Sigmoid colon (tissue), 6 donors: ENCODE measurements at regions not wholly inside any gene's neighbourhood (a gene's known extent, or its start where the extent isn't known, plus 50 kb on each side); places are given as distances from the start of the nearest gene placed in this dataset.

Source experiments
- DNase-seq: peaks from one replicate; pipeline ENCODE4 v3.0.0-alpha.2; 2019
- H3K27ac ChIP-seq, 4 donors: fragments of 200-600 bp; sonication (generic); one replicate each; pipeline ENCODE4 v1.5.1; 2016 to 2019; ENCODE audit warnings: mild to moderate bottlenecking in 1 of 4
- H3K27me3 ChIP-seq, 3 donors: fragments of 200-600 bp; sonication (generic); one replicate each; pipeline ENCODE4 v1.5.1; 2019; ENCODE audit warnings: mild to moderate bottlenecking in 1 of 3
- H3K36me3 ChIP-seq, 4 donors: fragments of 200-600 bp; sonication (generic); one replicate each; pipeline ENCODE4 v1.5.1; 2016 to 2019
- H3K4me1 ChIP-seq, 4 donors: fragments of 200-600 bp; sonication (generic); one replicate each; pipeline ENCODE4 v1.5.1; 2017 to 2019
- H3K4me3 ChIP-seq, 4 donors: fragments of 200-600 bp; sonication (generic); one replicate each; pipeline ENCODE4 v1.5.1; 2017 to 2019; ENCODE audit warnings: mild to moderate bottlenecking in 2 of 4, moderate library complexity in 1 of 4
- H3K9me3 ChIP-seq, 4 donors: fragments of 200-600 bp in 3 of 4; sonication (generic) in 3 of 4; one replicate each; pipeline versions ENCODE4 v1.5.1 to v1.6.1; 2013 to 2019
- EP300 ChIP-seq, 4 donors: sonication (generic); formaldehyde crosslinking; IDR thresholded peaks; one replicate each; pipeline ENCODE4 v1.6.1; 2017; ENCODE audit warnings: antibody characterized with exemption in 4 of 4
- POLR2A ChIP-seq, 2 donors: fragments of 450-650 bp; IDR thresholded peaks; one replicate each; pipeline ENCODE4 v1.6.1; 2016; ENCODE audit warnings: antibody characterized with exemption in 2 of 2, mild to moderate bottlenecking in 2 of 2, moderate library complexity in 2 of 2
- POLR2AphosphoS5 ChIP-seq, 4 donors: sonication (generic); formaldehyde crosslinking; IDR thresholded peaks; one replicate each; pipeline ENCODE4 v1.6.1; 2017; ENCODE audit warnings: antibody characterized with exemption in 4 of 4
- WGBS, 2 donors: extraction: QIAGEN DNeasy Blood & Tissue Kit; methylation state at CpG; one replicate each; pipeline ENCODE4 v1.1.7; 2013; 5-methylcytosine and 5-hydroxymethylcytosine counted together
- intact Hi-C: fragments of 100-400 bp; cut with DNase I; formaldehyde crosslinking; loops from one replicate; pipeline ENCODE4 v1.15.1; 2023
- TF ChIP-seq, protein P1 (sequence below), 4 experiments: fragments of 450-650 bp in 3 of 4; fragments of 200-600 bp in 1 of 4; IDR thresholded peaks; one replicate each; pipeline ENCODE4 v1.5.1; 2016 to 2019; ENCODE audit warnings: antibody characterized with exemption in 4 of 4, mild to moderate bottlenecking in 3 of 4, moderate library complexity in 2 of 4
- donor health status: healthy with polysubstance abuse.
- donor health status: healthy.

DNA sequence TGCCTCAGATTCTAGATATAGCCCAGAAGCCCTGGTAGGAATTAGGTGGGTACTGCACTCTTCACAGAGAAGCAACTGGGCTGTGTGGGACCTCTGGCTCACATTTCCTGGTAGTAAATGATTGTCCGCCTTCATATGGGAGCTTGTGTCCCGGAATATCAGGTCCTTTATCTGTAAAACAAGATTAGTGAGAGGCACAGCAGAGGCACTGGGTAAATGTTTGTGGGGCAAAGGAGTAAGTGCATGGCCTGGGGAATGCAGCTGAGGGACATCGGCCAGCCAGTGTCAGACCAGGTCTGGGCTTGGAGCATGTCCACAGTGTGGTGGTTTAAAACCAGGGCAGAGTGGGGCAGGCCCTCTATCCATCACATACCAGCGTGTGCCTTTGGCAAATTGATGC lies 323.3 kb upstream of the ZMIZ1 start:
- H3K27ac ChIP-seq, result no peak overlapping the region
- intact Hi-C loops, result no loop called here

DNA sequence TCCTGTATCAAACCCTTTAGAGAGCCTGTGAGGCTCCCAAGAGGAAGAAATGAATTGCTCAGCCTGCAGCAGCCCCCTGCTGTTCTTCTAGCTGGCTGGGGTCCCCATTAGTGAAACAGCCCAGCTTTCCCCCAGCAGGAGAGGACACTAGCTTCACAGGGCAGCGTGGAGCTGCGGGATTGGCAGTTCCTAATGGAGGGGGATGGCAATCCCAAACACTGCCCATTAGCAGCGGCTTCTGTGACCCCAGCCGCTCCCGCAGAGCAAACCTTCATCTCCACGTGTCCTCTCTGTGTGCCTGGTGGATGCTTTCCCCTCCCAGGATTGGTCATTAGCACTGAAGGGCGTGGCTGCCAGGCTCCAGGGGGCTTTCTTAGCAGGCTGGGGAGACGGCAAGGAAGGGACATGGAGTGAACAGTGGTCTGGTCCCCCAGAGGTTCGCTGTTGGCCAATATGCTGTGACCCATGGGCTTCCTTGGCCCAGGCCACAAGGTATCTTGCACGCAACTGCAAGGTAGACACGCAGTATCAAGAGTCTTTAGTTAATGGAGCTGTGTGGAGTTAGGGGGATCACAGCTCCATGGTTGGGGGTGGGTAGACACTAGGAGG lies 322.5 kb upstream of the ZMIZ1 start:
- peak; percentile 54 for DNase-seq
- no peaks in the 10 kb centered on the region for H3K27me3 ChIP-seq
- H3K4me1 ChIP-seq, result peaks cover 0 to 39% (median 25%) of the 10 kb centered on the region in 4 donors
- TF ChIP-seq EP300 (IDR thresholded peaks at IDR 0.05) (no peak), POLR2A (IDR thresholded peaks at IDR 0.05) (no peak), POLR2AphosphoS5 (IDR thresholded peaks at IDR 0.05) (no peak)
- TF ChIP-seq, protein P1, sequence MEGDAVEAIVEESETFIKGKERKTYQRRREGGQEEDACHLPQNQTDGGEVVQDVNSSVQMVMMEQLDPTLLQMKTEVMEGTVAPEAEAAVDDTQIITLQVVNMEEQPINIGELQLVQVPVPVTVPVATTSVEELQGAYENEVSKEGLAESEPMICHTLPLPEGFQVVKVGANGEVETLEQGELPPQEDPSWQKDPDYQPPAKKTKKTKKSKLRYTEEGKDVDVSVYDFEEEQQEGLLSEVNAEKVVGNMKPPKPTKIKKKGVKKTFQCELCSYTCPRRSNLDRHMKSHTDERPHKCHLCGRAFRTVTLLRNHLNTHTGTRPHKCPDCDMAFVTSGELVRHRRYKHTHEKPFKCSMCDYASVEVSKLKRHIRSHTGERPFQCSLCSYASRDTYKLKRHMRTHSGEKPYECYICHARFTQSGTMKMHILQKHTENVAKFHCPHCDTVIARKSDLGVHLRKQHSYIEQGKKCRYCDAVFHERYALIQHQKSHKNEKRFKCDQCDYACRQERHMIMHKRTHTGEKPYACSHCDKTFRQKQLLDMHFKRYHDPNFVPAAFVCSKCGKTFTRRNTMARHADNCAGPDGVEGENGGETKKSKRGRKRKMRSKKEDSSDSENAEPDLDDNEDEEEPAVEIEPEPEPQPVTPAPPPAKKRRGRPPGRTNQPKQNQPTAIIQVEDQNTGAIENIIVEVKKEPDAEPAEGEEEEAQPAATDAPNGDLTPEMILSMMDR (IDR thresholded peaks at IDR 0.05), result no peak
- H3K36me3 ChIP-seq, result no peaks in the 10 kb centered on the region
- intact Hi-C loops, result no loop called here
- no peaks in the 10 kb centered on the region for H3K9me3 ChIP-seq
- H3K4me3 ChIP-seq, result no peak overlapping the region
- 87 to 94% methylated on average over 11 of the region's 11 CpGs for WGBS, 2 donors
- no peak overlapping the region for H3K27ac ChIP-seq

More for the DNA sequence above, 323.3 kb upstream of the ZMIZ1 start:
- Histone ChIP-seq H3K4me1 (peaks cover 0 to 43% (median 27%) of the 10 kb centered on the region in 4 donors), H3K9me3 (no peaks in the 10 kb centered on the region), H3K27me3 (no peaks in the 10 kb centered on the region), H3K36me3 (no peaks in the 10 kb centered on the region), H3K4me3 (no peak overlapping the region)
- TF ChIP-seq EP300 (IDR thresholded peaks at IDR 0.05), result no peak
- TF ChIP-seq, protein P1 (IDR thresholded peaks at IDR 0.05), result no peak
- TF ChIP-seq POLR2A (IDR thresholded peaks at IDR 0.05), result no peak
- no peak for TF ChIP-seq POLR2AphosphoS5 (IDR thresholded peaks at IDR 0.05)
- 37 to 77% methylated on average over 4 of the region's 4 CpGs for WGBS, 2 donors
- no peak for DNase-seq

DNA sequence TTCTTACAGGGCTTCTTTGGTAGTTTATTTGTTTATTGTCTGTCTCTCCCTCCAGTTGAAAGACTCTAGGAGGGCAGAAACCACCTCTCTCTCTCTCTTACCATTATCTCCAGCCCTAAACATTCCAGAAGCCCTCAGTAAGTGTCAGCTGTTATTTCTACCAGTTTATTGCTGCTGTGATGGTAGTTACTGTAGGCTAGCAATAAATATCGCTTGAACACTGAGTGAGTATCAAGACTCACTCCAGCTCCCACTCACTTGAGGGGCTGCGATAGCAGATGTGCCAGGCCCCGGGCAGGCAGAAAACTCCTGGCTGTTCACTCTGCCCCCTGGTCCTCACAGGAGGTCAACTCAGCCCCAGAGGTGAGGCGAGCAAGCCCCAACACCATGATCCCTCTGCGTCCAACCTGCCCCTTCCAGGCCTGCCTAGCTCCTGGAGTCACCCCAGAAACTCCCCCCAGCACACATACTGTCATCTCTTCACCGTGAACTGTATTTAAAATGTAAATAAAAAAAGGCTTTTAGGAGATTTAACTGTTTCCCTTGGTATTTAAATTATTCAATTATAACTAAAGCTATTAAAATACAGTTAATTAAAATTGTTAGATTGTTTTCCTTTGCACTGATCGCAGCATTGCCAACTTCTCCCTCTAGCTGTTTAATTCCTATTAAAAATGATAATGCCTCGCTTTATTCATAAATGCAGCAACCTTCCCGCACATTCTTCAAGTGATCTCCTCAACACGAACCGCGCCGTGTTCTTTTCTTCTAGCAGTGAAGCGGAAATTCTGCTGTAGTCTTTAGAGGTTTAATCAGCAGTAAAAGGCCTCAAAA lies 321.1 kb upstream of the ZMIZ1 start:
- H3K36me3 ChIP-seq, result no peaks in the 10 kb centered on the region
- DNase-seq, result no peak
- WGBS, 2 donors, result 89 to 92% methylated on average over 14 of the region's 14 CpGs

GRCh38 chr10:78748235-78748533 lies 320.6 kb upstream of the ZMIZ1 start:
- Histone ChIP-seq H3K27me3 (no peaks in the 10 kb centered on the region), H3K4me3 (no peak overlapping the region), H3K9me3 (no peaks in the 10 kb centered on the region), H3K27ac (no peak overlapping the region), H3K4me1 (peaks cover 0 to 20% (median 12%) of the 10 kb centered on the region in 4 donors), H3K36me3 (no peaks in the 10 kb centered on the region)
- no peak for DNase-seq
- WGBS, 2 donors, result 71 to 90% methylated on average over 4 of the region's 4 CpGs
- intact Hi-C loops, result no loop called here
- TF ChIP-seq EP300 (IDR thresholded peaks at IDR 0.05) (no peak), POLR2A (IDR thresholded peaks at IDR 0.05) (no peak), POLR2AphosphoS5 (IDR thresholded peaks at IDR 0.05) (no peak)
- TF ChIP-seq, protein P1 (IDR thresholded peaks at IDR 0.05), result no peak

More for the DNA sequence above, 321.1 kb upstream of the ZMIZ1 start:
- intact Hi-C loops, result no loop called here
- Histone ChIP-seq H3K4me1 (peaks cover 0 to 25% (median 18%) of the 10 kb centered on the region in 4 donors), H3K27me3 (no peaks in the 10 kb centered on the region), H3K9me3 (no peaks in the 10 kb centered on the region), H3K27ac (no peak overlapping the region), H3K4me3 (no peak overlapping the region)
- TF ChIP-seq EP300 (IDR thresholded peaks at IDR 0.05) (no peak), POLR2A (IDR thresholded peaks at IDR 0.05) (no peak), POLR2AphosphoS5 (IDR thresholded peaks at IDR 0.05) (no peak)
- TF ChIP-seq, protein P1 (IDR thresholded peaks at IDR 0.05), result no peak
